Endothelial cell of umbilical vein (primary cell): ENCODE measurements at regions not wholly inside any gene's neighbourhood (a gene's known extent, or its start where the extent isn't known, plus 50 kb on each side); places are given as distances from the start of the nearest gene placed in this dataset.

Experiments
- CTCF ChIP-seq, 2 donors: IDR thresholded peaks; 1 replicate in 1 of 2; 2 replicates in 1 of 2; pipeline ENCODE4 v1.5.1; 2011; ENCODE audit warnings: low read length in 2 of 2, mild to moderate bottlenecking in 2 of 2, moderate library complexity in 2 of 2, control low read depth in 1 of 2, inconsistent platforms in 1 of 2, low read depth in 1 of 2; ENCODE audit not compliant: insufficient read depth in 1 of 2; ENCODE audit errors: extremely low read depth in 1 of 2
- EZH2 ChIP-seq: IDR thresholded peaks from 2 replicates; pipeline ENCODE4 v1.6.1; 2012; ENCODE audit warnings: borderline replicate concordance, low read depth, mild to moderate bottlenecking, moderate library complexity, low read length, inconsistent platforms; ENCODE audit not compliant: severe bottlenecking
- GATA2 ChIP-seq: IDR thresholded peaks from 2 replicates; pipeline ENCODE4 v1.7.0; 2011; ENCODE audit warnings: low read depth, mild to moderate bottlenecking, moderate library complexity, mixed read lengths, low read length; ENCODE audit not compliant: insufficient read length, insufficient read depth
- JUN ChIP-seq: IDR thresholded peaks from 2 replicates; pipeline ENCODE4 v1.6.1; 2011; ENCODE audit warnings: borderline replicate concordance, low read depth; ENCODE audit not compliant: insufficient read length, insufficient read depth
- MAX ChIP-seq: IDR thresholded peaks from 2 replicates; pipeline ENCODE4 v1.6.1; 2011; ENCODE audit not compliant: insufficient read depth, insufficient read length
- MYC ChIP-seq: IDR thresholded peaks from one replicate; pipeline ENCODE4 v1.6.1; 2011; ENCODE audit warnings: mild to moderate bottlenecking, low read depth, low read length
- POLR2A ChIP-seq: IDR thresholded peaks from 2 replicates; pipeline ENCODE4 v1.6.1; 2012; ENCODE audit warnings: low read depth, mild to moderate bottlenecking, control low read depth, low read length
- POLR2AphosphoS5 ChIP-seq: IDR thresholded peaks from 2 replicates; pipeline ENCODE4 v1.6.1; 2012; ENCODE audit warnings: low read depth, mild to moderate bottlenecking, control low read depth, low read length, moderate library complexity; ENCODE audit not compliant: insufficient read depth

GRCh38 chr1:29631836-29632805 is 395.8 kb downstream of the PTPRU start:
- TF ChIP-seq MAX = no peak
- no peak for TF ChIP-seq POLR2A
- TF ChIP-seq CTCF (IDR thresholded peaks at IDR 0.05; ENCODE audit: extremely low read depth in 1 of 2, insufficient read depth in 1 of 2, low read depth in 1 of 2, low read length in 2 of 2) = no peak
- TF ChIP-seq JUN = no peak
- no peak for TF ChIP-seq MYC
- no peak for TF ChIP-seq POLR2AphosphoS5
- TF ChIP-seq EZH2 = no peak
- no peak for TF ChIP-seq GATA2
